Right cardiac atrium (tissue), 5 donors: ENCODE measurements at regions not wholly inside any gene's neighbourhood (a gene's known extent, or its start where the extent isn't known, plus 50 kb on each side); places are given as distances from the start of the nearest gene placed in this dataset.
"Not testable (repeated sequence)": the region's sequence is repeated elsewhere in the genome, so short reads cannot be mapped to it uniquely, and the experiment has no call there.

Experiments used
- ATAC-seq, 2 donors: fragments of 200-7000 bp; cut with Tn5 transposase; one replicate each; pipeline versions ENCODE4 v1.8.0 to v1.9.1; 2020; ENCODE audit warnings: moderate library complexity in 2 of 2, mild to moderate bottlenecking in 1 of 2
- DNase-seq, 3 donors: peaks; one replicate each; pipeline ENCODE4 v3.0.0-alpha.2; 2020
- H3K27ac ChIP-seq: one replicate; pipeline ENCODE4 v1.5.1; 2013; ENCODE audit warnings: mild to moderate bottlenecking, low read length, control low read depth, moderate library complexity
- H3K27me3 ChIP-seq: one replicate; pipeline ENCODE4 v1.6.1; 2013; ENCODE audit not compliant: control insufficient read depth, insufficient read depth
- H3K4me1 ChIP-seq: one replicate; pipeline ENCODE4 v1.6.1; 2013; ENCODE audit warnings: low read length; ENCODE audit not compliant: control insufficient read depth, insufficient read depth
- H3K4me3 ChIP-seq: one replicate; pipeline ENCODE4 v1.5.1; 2013; ENCODE audit warnings: low read length, control low read depth
- H3K9me3 ChIP-seq: one replicate; pipeline ENCODE4 v1.6.1; 2013; ENCODE audit warnings: low read length; ENCODE audit not compliant: control insufficient read depth
- WGBS: extraction: QIAGEN DNeasy Blood & Tissue Kit; methylation state at CpG from one replicate; pipeline ENCODE4 v1.1.7; 2013; 5-methylcytosine and 5-hydroxymethylcytosine counted together
- intact Hi-C, 4 donors: fragments of 100-400 bp; cut with DNase I; formaldehyde crosslinking; loops; one replicate each; pipeline versions ENCODE4 v1.11.0 to v1.14.0; 2022 to 2023
- donor health status: healthy with polysubstance abuse.
- donor health status: DM: no; HTN: yes; CAD: no.
- donor health status: DM: no; HTN: no; CAD: no.
- donor health status: DM: no; HTN: yes; CAD: no; lungs with severe emphysema.
- donor health status: DM: yes; HTN: yes; CAD: no.

DNA sequence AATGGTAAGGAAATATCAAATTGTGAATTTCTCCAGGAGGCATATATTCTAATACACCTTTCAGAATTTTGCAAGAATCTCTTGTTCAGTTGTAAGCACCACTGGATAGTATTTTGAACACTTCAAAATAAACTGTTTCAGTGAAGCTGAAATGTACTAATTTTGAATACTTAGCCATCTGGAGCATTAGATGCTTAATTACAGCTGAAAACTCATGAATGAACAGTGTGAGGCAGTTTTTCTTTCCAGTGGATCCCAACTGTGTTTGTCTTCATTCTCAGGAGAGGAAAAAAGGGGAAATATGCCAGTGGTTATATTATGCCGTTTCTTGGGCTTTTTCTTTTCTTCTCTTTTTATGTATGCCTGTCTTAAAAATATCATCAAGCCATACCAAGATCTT is 306.0 kb upstream of the SEMA6A start:
- H3K4me3 ChIP-seq = no peak overlapping the region
- DNase-seq (no peak), ATAC-seq (no peak)
- 73% methylated on average over 1 of the region's 1 CpG for WGBS
- no peaks in the 10 kb centered on the region for H3K27me3 ChIP-seq
- no peaks in the 10 kb centered on the region for H3K9me3 ChIP-seq
- H3K4me1 ChIP-seq = no peaks in the 10 kb centered on the region
- no peak overlapping the region for H3K27ac ChIP-seq
- intact Hi-C loops = no loop called here

DNA sequence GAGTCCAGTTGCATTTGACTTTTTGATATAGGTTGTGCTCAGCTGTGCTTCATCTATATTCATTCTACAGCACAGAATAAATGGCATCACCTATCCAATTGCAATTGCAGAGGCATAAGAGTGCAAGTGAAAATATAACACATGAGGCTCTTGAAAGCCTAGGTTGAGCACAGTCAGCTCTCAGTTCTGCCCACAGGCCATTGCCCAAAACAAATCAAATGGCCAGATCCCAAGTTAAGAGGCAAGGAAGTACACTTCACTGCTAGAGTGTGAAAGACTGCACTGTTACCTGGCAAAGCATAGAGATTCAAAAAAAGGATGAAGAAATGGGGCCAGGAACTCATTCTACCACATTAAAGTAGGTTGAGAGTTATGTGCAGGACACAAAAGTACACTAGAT is 305.5 kb upstream of the SEMA6A start:
- Histone ChIP-seq H3K27ac (no peak overlapping the region), H3K9me3 (no peaks in the 10 kb centered on the region), H3K27me3 (no peaks in the 10 kb centered on the region), H3K4me1 (no peaks in the 10 kb centered on the region), H3K4me3 (no peak overlapping the region)
- intact Hi-C loops = no loop called here
- DNase-seq (no peak), ATAC-seq (no peak)

GRCh38 chr5:116876240-116876840 is 301.7 kb upstream of the SEMA6A start:
- H3K27me3 ChIP-seq = no peaks in the 10 kb centered on the region
- DNase-seq = no peak
- ATAC-seq = no peak
- intact Hi-C loops = no loop called here
- H3K9me3 ChIP-seq = no peaks in the 10 kb centered on the region
- no peak overlapping the region for H3K4me3 ChIP-seq
- no peaks in the 10 kb centered on the region for H3K4me1 ChIP-seq
- 75% methylated on average over 3 of the region's 3 CpGs for whole genome bisulfite sequencing
- H3K27ac ChIP-seq = no peak overlapping the region

DNA sequence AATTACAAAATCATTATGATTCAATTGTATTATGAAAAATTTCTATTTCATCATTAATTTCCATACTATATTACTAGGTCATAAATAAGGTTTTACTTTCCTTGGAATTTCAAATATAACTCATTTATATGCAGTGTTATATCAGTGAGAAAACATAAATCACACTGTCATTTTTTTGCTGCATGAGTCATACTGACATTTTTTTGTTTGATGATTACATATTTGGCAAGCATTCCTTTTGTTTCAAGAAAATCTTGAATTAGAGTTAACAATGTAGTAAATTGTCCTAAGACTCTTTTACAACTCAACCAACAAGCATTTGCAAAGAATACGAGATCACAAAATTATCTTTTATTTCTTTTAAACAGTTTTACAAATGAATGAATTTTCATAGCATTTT is 298.4 kb upstream of the SEMA6A start:
- Histone ChIP-seq H3K27me3 (no peaks in the 10 kb centered on the region), H3K4me3 (no peak overlapping the region), H3K27ac (no peak overlapping the region), H3K9me3 (no peaks in the 10 kb centered on the region), H3K4me1 (no peaks in the 10 kb centered on the region)
- ATAC-seq (no peak), DNase-seq (no peak)
- 64% methylated on average over 1 of the region's 1 CpG for WGBS
- intact Hi-C loops = no loop called here

DNA sequence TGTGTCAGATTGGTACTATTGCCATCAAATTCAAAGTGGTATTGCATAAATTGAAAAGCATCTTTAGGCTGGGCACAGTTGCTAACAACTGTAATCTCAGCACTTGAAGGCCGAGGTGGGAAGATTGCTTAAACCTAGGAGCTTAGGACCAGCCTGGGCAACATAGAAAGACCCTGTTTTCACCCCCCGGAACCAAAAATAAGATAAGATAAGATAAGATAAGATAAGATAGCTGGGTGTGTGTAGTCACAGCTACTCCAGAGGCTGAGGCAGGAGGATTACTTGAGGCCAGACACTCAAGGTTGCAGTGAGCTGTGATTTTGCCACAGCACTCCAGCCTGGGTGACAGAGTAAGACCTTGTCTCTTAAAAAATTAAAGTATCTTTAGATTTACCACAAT is 297.9 kb upstream of the SEMA6A start:
- Histone ChIP-seq H3K27me3 (no peaks in the 10 kb centered on the region), H3K4me3 (no peak overlapping the region), H3K9me3 (no peaks in the 10 kb centered on the region), H3K4me1 (no peaks in the 10 kb centered on the region), H3K27ac (no peak overlapping the region)
- 85% methylated on average over 2 of the region's 2 CpGs for WGBS
- no peak for ATAC-seq
- DNase-seq = no peak
- intact Hi-C loops = no loop called here

- H3K27me3 ChIP-seq, ATAC-seq, H3K9me3 ChIP-seq, intact Hi-C loops, H3K4me1 ChIP-seq, H3K4me3 ChIP-seq, H3K27ac ChIP-seq, DNase-seq: not testable (repeated sequence)
- WGBS = 92% methylated on average over 6 of the region's 6 CpGs
These were observed 293.2 kb upstream of the SEMA6A start for GRCh38 chr5:116867825-116868224.

- Histone ChIP-seq H3K4me3 (no peak overlapping the region), H3K27ac (no peak overlapping the region), H3K27me3 (no peaks in the 10 kb centered on the region), H3K9me3 (no peaks in the 10 kb centered on the region), H3K4me1 (no peaks in the 10 kb centered on the region)
- WGBS = 72% methylated on average over 2 of the region's 2 CpGs
- intact Hi-C loops = no loop called here
- DNase-seq (no peak), ATAC-seq (no peak)
These were observed 291.0 kb upstream of the SEMA6A start for GRCh38 chr5:116865651-116866050.

- ATAC-seq = no peak
These were observed 290.2 kb upstream of the SEMA6A start for GRCh38 chr5:116864838-116865190.

GRCh38 chr5:116864157-116864837 is 289.7 kb upstream of the SEMA6A start:
- no peak overlapping the region for H3K27ac ChIP-seq
- no peaks in the 10 kb centered on the region for H3K4me1 ChIP-seq
- ATAC-seq (no peak), DNase-seq (no peak)
- no peaks in the 10 kb centered on the region for H3K27me3 ChIP-seq
- no peak overlapping the region for H3K4me3 ChIP-seq
- intact Hi-C loops = no loop called here
- no peaks in the 10 kb centered on the region for H3K9me3 ChIP-seq
- 44% methylated on average over 9 of the region's 9 CpGs for WGBS

More at GRCh38 chr5:116864838-116865190, 290.2 kb upstream of the SEMA6A start:
- Histone ChIP-seq H3K9me3 (no peaks in the 10 kb centered on the region), H3K27ac (no peak overlapping the region), H3K4me1 (no peaks in the 10 kb centered on the region), H3K4me3 (no peak overlapping the region), H3K27me3 (no peaks in the 10 kb centered on the region)
- no peak for DNase-seq
- intact Hi-C loops = no loop called here

- H3K9me3 ChIP-seq = no peaks in the 10 kb centered on the region
- H3K4me1 ChIP-seq = no peaks in the 10 kb centered on the region
- no peak overlapping the region for H3K27ac ChIP-seq
- intact Hi-C loops = no loop called here
- H3K4me3 ChIP-seq = no peak overlapping the region
- DNase-seq (no peak), ATAC-seq (no peak)
- H3K27me3 ChIP-seq = no peaks in the 10 kb centered on the region
- WGBS = 72% methylated on average over 10 of the region's 10 CpGs
These were observed 288.2 kb upstream of the SEMA6A start for GRCh38 chr5:116862632-116863455.

- intact Hi-C loops = no loop called here
- Histone ChIP-seq H3K9me3 (no peaks in the 10 kb centered on the region), H3K27ac (no peak overlapping the region), H3K4me3 (no peak overlapping the region), H3K4me1 (no peaks in the 10 kb centered on the region), H3K27me3 (no peaks in the 10 kb centered on the region)
- DNase-seq (no peak), ATAC-seq (no peak)
- WGBS = 91% methylated on average over 2 of the region's 2 CpGs
These were observed 287.0 kb upstream of the SEMA6A start for GRCh38 chr5:116861666-116862065.
